HepG2 (cell line): ENCODE measurements at regions not wholly inside any gene's neighbourhood (a gene's known extent, or its start where the extent isn't known, plus 50 kb on each side); places are given as distances from the start of the nearest gene placed in this dataset.

Source experiments
- ARID3A ChIP-seq: IDR thresholded peaks from 2 replicates; pipeline ENCODE4 v1.6.1; 2012; ENCODE audit warnings: low read depth, low read length, improper control_type of control experiment
- ARID5B ChIP-seq: IDR thresholded peaks from 2 replicates; pipeline ENCODE4 v1.4.0; 2020; ENCODE audit warnings: mild to moderate bottlenecking, missing genetic modification reagents
- CTCF ChIP-seq: sonication (generic); formaldehyde crosslinking; IDR thresholded peaks from 2 replicates; pipeline ENCODE4 v1.5.0; 2020; ENCODE audit warnings: mild to moderate bottlenecking, missing genetic modification reagents, moderate library complexity
- GPN1 ChIP-seq: sonication (generic); formaldehyde crosslinking; IDR thresholded peaks from 2 replicates; pipeline ENCODE4 v1.5.1; 2020; ENCODE audit warnings: missing genetic modification reagents, borderline replicate concordance
- HINFP ChIP-seq: sonication (generic); formaldehyde crosslinking; IDR thresholded peaks from 2 replicates; pipeline ENCODE4 v1.4.0; 2020; ENCODE audit warnings: low read depth, mild to moderate bottlenecking, missing genetic modification reagents
- HMGXB4 ChIP-seq, 2 experiments: sonication (generic) in 1 of 2; formaldehyde crosslinking in 1 of 2; IDR thresholded peaks; 2 replicates each; pipeline versions ENCODE4 v1.4.0 to v1.6.1; 2018 to 2020; ENCODE audit warnings: missing genetic modification reagents in 2 of 2, borderline replicate concordance in 1 of 2, low read depth in 1 of 2, mild to moderate bottlenecking in 1 of 2, missing biosample characterization in 1 of 2
- HOXA5 ChIP-seq: sonication (generic); formaldehyde crosslinking; IDR thresholded peaks from 2 replicates; pipeline ENCODE4 v1.4.0; 2020; ENCODE audit warnings: missing genetic modification reagents
- RAD21 ChIP-seq: fragments of 450-650 bp; formaldehyde crosslinking; IDR thresholded peaks from 2 replicates; pipeline ENCODE4 v1.5.0; 2020; ENCODE audit warnings: mild to moderate bottlenecking
- RXRB ChIP-seq: IDR thresholded peaks from 2 replicates; pipeline ENCODE4 v1.6.1; 2016; ENCODE audit warnings: borderline replicate concordance, missing genetic modification reagents, missing compliant biosample characterization
- SAP130 ChIP-seq: IDR thresholded peaks from 2 replicates; pipeline ENCODE4 v1.6.1; 2016; ENCODE audit warnings: low read depth
- SMC3 ChIP-seq: IDR thresholded peaks from 2 replicates; pipeline ENCODE4 v1.6.1; 2011; ENCODE audit warnings: low read length, improper control_type of control experiment
- SOX6 ChIP-seq, 2 experiments: fragments of 450-650 bp in 1 of 2; sonication (generic) in 1 of 2; formaldehyde crosslinking in 1 of 2; IDR thresholded peaks; 2 replicates each; pipeline versions ENCODE4 v1.4.0 to v1.6.1; 2017 to 2020; ENCODE audit warnings: antibody characterized with exemption in 1 of 2, mild to moderate bottlenecking in 1 of 2, missing genetic modification reagents in 1 of 2
- STAT5B ChIP-seq: sonication (generic); formaldehyde crosslinking; IDR thresholded peaks from 2 replicates; pipeline ENCODE4 v1.4.0; 2020; ENCODE audit warnings: missing genetic modification reagents
- STAT6 ChIP-seq: sonication (generic); formaldehyde crosslinking; IDR thresholded peaks from 2 replicates; pipeline ENCODE4 v1.4.0; 2020; ENCODE audit warnings: missing genetic modification reagents, mild to moderate bottlenecking, borderline replicate concordance
- TEAD3 ChIP-seq: optimal IDR thresholded peaks from 2 replicates; pipeline ENCODE3; 2016; ENCODE audit warnings: borderline replicate concordance

- TF ChIP-seq SAP130 (CRISPR knock-in tag) (0 out of 2 replicates have a peak, but pooled peaks have one; percentile 11), RAD21 (CRISPR knock-in tag) (peak; percentile 82), SOX6 (IDR thresholded peaks at IDR 0.05) (no peak), SOX6 (CRISPR knock-in tag; IDR thresholded peaks at IDR 0.05) (peak; percentile 30; the same call in 1 of the 2 replicates), TEAD3 (CRISPR knock-in tag) (peak; percentile 33), HINFP (no peak), HOXA5 (CRISPR knock-in tag) (0 out of 2 replicates have a peak, but pooled peaks have one; percentile 9), SMC3 (peak; percentile 98), ARID5B (CRISPR knock-in tag) (peak; percentile 39; the same call in 1 of the 2 replicates), STAT5B (no peak), ARID3A (peak; percentile 50; the same call in 1 of the 2 replicates), CTCF (CRISPR knock-in tag) (peak; percentile 86), RXRB (CRISPR knock-in tag) (0 out of 2 replicates have a peak, but pooled peaks have one; percentile 33), STAT6 (CRISPR knock-in tag) (no peak), GPN1 (CRISPR knock-in tag) (no peak), HMGXB4 (CRISPR knock-in tag; IDR thresholded peaks at IDR 0.05; ENCODE audit: borderline replicate concordance in 1 of 2, low read depth in 1 of 2) (0 out of 4 replicates have a peak, but pooled peaks of 1 of the 2 experiments have one; percentile 25)
Observed at GRCh38 chr6:140441256-140441655, 1066.8 kb upstream of the CITED2 start (continued).
